HCT116 (cell line): ENCODE measurements at regions not wholly inside any gene's neighbourhood (a gene's known extent, or its start where the extent isn't known, plus 50 kb on each side); places are given as distances from the start of the nearest gene placed in this dataset.

ENCODE experiments used
- ATAC-seq: fragments of 200-7000 bp; cut with Tn5 transposase; 2 replicates; pipeline ENCODE4 v1.9.1; 2020; ENCODE audit warnings: mild to moderate bottlenecking, moderate library complexity
- BruUV-seq: library from RNA; stranded (reverse); fragments of 400-500 nt; replicated peaks from 2 replicates; lab custom pipeline; 2021; lab: Mats Ljungman, UMichigan
- CTCF ChIA-PET: fragments of 300-600 bp; sonication (Branson Sonifier 250); formaldehyde crosslinking; loops from one replicate; lab custom pipeline; 2021; ENCODE audit warnings: antibody characterized with exemption; lab: Charles Lee
- POLR2A ChIA-PET: fragments of 300-600, 350-600 bp; sonication (Branson Sonifier 250); formaldehyde crosslinking; loops from one replicate; lab custom pipeline; 2021; ENCODE audit warnings: antibody characterized with exemption; lab: Charles Lee
- RAD21 ChIA-PET, 2 experiments: fragments of 300-600 bp; sonication (Branson Sonifier 250); formaldehyde crosslinking; loops; one replicate each; lab custom pipeline; 2023; ENCODE audit warnings: low total read pairs in 2 of 2; ENCODE audit not compliant: uncharacterized antibody in 2 of 2, unreplicated experiment in 2 of 2, low non-redundant PET in 1 of 2; lab: Charles Lee
- DNase-seq: peaks from one replicate; pipeline ENCODE4 v3.0.0-alpha.2; 2010; ENCODE audit warnings: low read depth, low spot score
- H2AFZ ChIP-seq: fragments of 200-600 bp; shearing (Covaris generic), sonication (generic); 2 replicates; pipeline ENCODE4 v1.6.1; 2017; ENCODE audit warnings: low read depth, mixed run types, mixed read lengths, antibody characterized with exemption, low read length; ENCODE audit not compliant: poor library complexity, severe bottlenecking
- H3K27ac ChIP-seq: 2 replicates; pipeline ENCODE4 v1.5.1; 2012; ENCODE audit warnings: low read depth, low read length
- H3K27me3 ChIP-seq: fragments of 200-600 bp; sonication (generic); 2 replicates; pipeline ENCODE4 v1.6.1; 2016; ENCODE audit warnings: mixed run types, low read length, mixed read lengths; ENCODE audit not compliant: insufficient read depth
- H3K36me3 ChIP-seq, 2 experiments: fragments of 200-500 bp in 1 of 2; fragments of 200-600 bp in 1 of 2; sonication (Bioruptor generic) in 1 of 2; sonication (generic) in 1 of 2; 2 replicates each; pipeline versions ENCODE4 v1.5.1 to v1.6.1; 2014 to 2016; ENCODE audit warnings: low read length in 2 of 2, inconsistent platforms in 1 of 2, mixed read lengths in 1 of 2, mixed run types in 1 of 2; ENCODE audit not compliant: insufficient read depth in 2 of 2, control insufficient read depth in 1 of 2
- H3K4me1 ChIP-seq, 2 experiments: fragments of 200-600 bp in 1 of 2; sonication (generic) in 1 of 2; 2 replicates each; pipeline versions ENCODE4 v1.5.1 to v1.6.1; 2012 to 2017; ENCODE audit warnings: low read length in 2 of 2, inconsistent platforms in 1 of 2, mild to moderate bottlenecking in 1 of 2, mixed read lengths in 1 of 2, mixed run types in 1 of 2, moderate library complexity in 1 of 2; ENCODE audit not compliant: insufficient read depth in 2 of 2, control insufficient read depth in 1 of 2
- H3K4me2 ChIP-seq: fragments of 200-600 bp; sonication (generic); 2 replicates; pipeline ENCODE4 v1.6.1; 2017; ENCODE audit warnings: mixed run types, low read length, mixed read lengths
- H3K4me3 ChIP-seq, 2 experiments: fragments of 200-600 bp in 1 of 2; sonication (generic) in 1 of 2; replicated peaks in 1 of 2; 2 replicates each; pipeline ENCODE4 v1.5.1; 2011 to 2016; ENCODE audit warnings: low read length in 2 of 2, control low read depth in 1 of 2, low read depth in 1 of 2, mild to moderate bottlenecking in 1 of 2, mixed read lengths in 1 of 2, mixed run types in 1 of 2
- H3K79me2 ChIP-seq: fragments of 200-600 bp; sonication (generic); 2 replicates; pipeline ENCODE4 v1.6.1; 2017; ENCODE audit warnings: mild to moderate bottlenecking, mixed run types, low read length, moderate library complexity, mixed read lengths; ENCODE audit not compliant: insufficient read depth
- H3K9ac ChIP-seq: fragments of 200-600 bp; sonication (generic); 2 replicates; pipeline ENCODE4 v1.6.1; 2016; ENCODE audit warnings: low read length, mixed read lengths
- H3K9me2 ChIP-seq: fragments of 200-600 bp; sonication (generic), shearing (Covaris generic); 2 replicates; pipeline ENCODE4 v1.6.1; 2017; ENCODE audit warnings: mixed run types, mild to moderate bottlenecking, moderate library complexity; ENCODE audit not compliant: insufficient read depth
- H3K9me3 ChIP-seq, 2 experiments: fragments of 200-500 bp in 1 of 2; fragments of 200-600 bp in 1 of 2; sonication (Bioruptor generic) in 1 of 2; sonication (generic) in 1 of 2; 2 replicates each; pipeline ENCODE4 v1.6.1; 2014 to 2017; ENCODE audit warnings: low read length in 2 of 2, mixed read lengths in 2 of 2, inconsistent platforms in 1 of 2, low read depth in 1 of 2, mild to moderate bottlenecking in 1 of 2, mixed run types in 1 of 2, moderate library complexity in 1 of 2; ENCODE audit not compliant: control insufficient read depth in 1 of 2, insufficient read depth in 1 of 2
- H4K20me1 ChIP-seq: fragments of 200-600 bp; sonication (generic), shearing (Covaris generic); 2 replicates; pipeline ENCODE4 v1.6.1; 2017; ENCODE audit warnings: mixed run types, mild to moderate bottlenecking, moderate library complexity; ENCODE audit not compliant: insufficient read depth
- CBX3 ChIP-seq: IDR thresholded peaks from 2 replicates; pipeline ENCODE4 v1.6.1; 2012; ENCODE audit warnings: low read depth
- CEBPB ChIP-seq: IDR thresholded peaks from 2 replicates; pipeline ENCODE4 v1.6.1; 2012; ENCODE audit warnings: low read depth
- EZH2 ChIP-seq: fragments of 200-600 bp; sonication (generic); IDR thresholded peaks from 2 replicates; pipeline ENCODE4 v1.6.1; 2017; ENCODE audit warnings: antibody characterized with exemption, mixed run types
- EZH2phosphoT487 ChIP-seq: fragments of 200-600 bp; IDR thresholded peaks from 2 replicates; pipeline ENCODE4 v1.6.1; 2018; ENCODE audit warnings: antibody characterized with exemption, borderline replicate concordance
- FOSL1 ChIP-seq: IDR thresholded peaks from 2 replicates; pipeline ENCODE4 v1.6.1; 2012; ENCODE audit warnings: low read depth
- JUND ChIP-seq: IDR thresholded peaks from 2 replicates; pipeline ENCODE4 v1.6.1; 2012
- RAD21 ChIP-seq: IDR thresholded peaks from 2 replicates; pipeline ENCODE4 v1.6.1; 2012; ENCODE audit warnings: low read depth, mild to moderate bottlenecking
- TCF7L2 ChIP-seq: IDR thresholded peaks from 2 replicates; pipeline ENCODE4 v1.7.0; 2011; ENCODE audit warnings: borderline replicate concordance, inconsistent platforms; ENCODE audit not compliant: insufficient read depth, insufficient read length; ENCODE audit errors: extremely low read depth
- YY1 ChIP-seq: IDR thresholded peaks from 2 replicates; pipeline ENCODE4 v1.6.1; 2011; ENCODE audit warnings: low read length, low read depth, moderate library complexity, mild to moderate bottlenecking; ENCODE audit not compliant: insufficient replicate concordance; ENCODE audit errors: extremely low read depth
- ZFX ChIP-seq: fragments of 450-650 bp; IDR thresholded peaks from 2 replicates; pipeline ENCODE4 v1.6.1; 2017
- intact Hi-C: fragments of 100-400 bp; cut with micrococcal nuclease; formaldehyde crosslinking; loops from 2 replicates; pipeline ENCODE4 v1.10.0; 2022
- TF ChIP-seq, protein P1 (sequence below): IDR thresholded peaks from 2 replicates; pipeline ENCODE4 v1.6.1; 2012
- TF ChIP-seq, protein P2 (sequence below), 3 experiments: fragments of 200-600 bp in 1 of 3; sonication (generic) in 1 of 3; IDR thresholded peaks in 2 of 3; conservative IDR thresholded peaks in 1 of 3; 2 replicates each; pipeline ENCODE4 v1.5.1; 2012 to 2017; ENCODE audit warnings: low read depth in 2 of 3, low read length in 2 of 3, antibody characterized with exemption in 1 of 3, borderline replicate concordance in 1 of 3, control low read depth in 1 of 3, mild to moderate bottlenecking in 1 of 3, mixed read lengths in 1 of 3, mixed run types in 1 of 3, moderate library complexity in 1 of 3; ENCODE audit not compliant: insufficient read depth in 1 of 3
- TF ChIP-seq, protein P3 (sequence below): IDR thresholded peaks from 2 replicates; pipeline ENCODE4 v1.6.1; 2011; ENCODE audit warnings: mild to moderate bottlenecking, low read length, moderate library complexity; ENCODE audit not compliant: insufficient replicate concordance; ENCODE audit errors: extremely low read depth

DNA sequence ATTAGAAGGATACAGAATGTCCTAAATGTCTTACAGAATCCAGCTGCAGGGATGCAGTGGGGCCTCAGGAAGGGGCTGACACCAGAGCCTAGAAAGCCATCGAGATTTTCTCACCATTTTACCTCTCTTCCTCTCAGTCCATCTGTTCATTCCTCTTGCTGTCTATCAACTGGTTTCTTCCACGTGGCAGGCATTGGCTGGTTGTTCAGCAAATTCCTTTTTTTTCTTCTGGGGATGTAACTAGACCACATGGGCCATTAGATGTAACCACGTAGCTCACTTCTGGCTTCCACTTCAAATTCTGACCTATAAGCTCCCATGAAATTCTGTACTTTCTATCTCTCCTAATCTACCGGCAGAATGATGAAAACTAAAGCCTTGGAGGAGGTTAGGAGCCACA, 93.6 kb upstream of the MTAP start:
- DNase-seq (no peak), ATAC-seq (peak; percentile 8)
- ChIA-PET POLR2A (interaction anchor here (0.6 to 4.3 kb wide), 12 partner anchors 23 to 150 kb away, joined by 3 to 28 read pairs (median 4); no protein-coding TSS in a partner anchor), RAD21 (no interaction called here), CTCF (interaction anchor here (0.8 to 2.4 kb wide), 11 partner anchors 8 to 123 kb away, joined by 3 to 29 read pairs (median 4); no protein-coding TSS in a partner anchor)
- Histone ChIP-seq H3K36me3 (no peaks in the 10 kb centered on the region), H3K9ac (peak overlapping the region; percentile 55), H3K4me3 (0 out of 4 replicates have a peak overlapping the region, but pooled peaks of 1 of the 2 experiments have one; percentile 4), H3K4me1 (peaks cover 73 to 79% of the 10 kb centered on the region in 2 experiments), H3K4me2 (peak overlapping the region; percentile 54), H3K79me2 (peaks cover 15% of the 10 kb centered on the region; the same call in 1 of the 2 replicates), H3K27me3 (no peaks in the 10 kb centered on the region), H3K9me3 (no peaks in the 10 kb centered on the region), H4K20me1 (no peaks in the 10 kb centered on the region), H3K9me2 (no peaks in the 10 kb centered on the region), H2AFZ (peak overlapping the region; percentile 2), H3K27ac (peak overlapping the region; percentile 95)
- BruUV-seq = no TSS peak
- intact Hi-C loops = loop anchor here (1.0 kb wide), 1 partner anchor 79 kb away; no protein-coding TSS in a partner anchor
- TF ChIP-seq, protein P1, sequence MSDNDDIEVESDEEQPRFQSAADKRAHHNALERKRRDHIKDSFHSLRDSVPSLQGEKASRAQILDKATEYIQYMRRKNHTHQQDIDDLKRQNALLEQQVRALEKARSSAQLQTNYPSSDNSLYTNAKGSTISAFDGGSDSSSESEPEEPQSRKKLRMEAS = peak; percentile 68; the same call in 1 of the 2 replicates
- TF ChIP-seq YY1 = no peak

DNA sequence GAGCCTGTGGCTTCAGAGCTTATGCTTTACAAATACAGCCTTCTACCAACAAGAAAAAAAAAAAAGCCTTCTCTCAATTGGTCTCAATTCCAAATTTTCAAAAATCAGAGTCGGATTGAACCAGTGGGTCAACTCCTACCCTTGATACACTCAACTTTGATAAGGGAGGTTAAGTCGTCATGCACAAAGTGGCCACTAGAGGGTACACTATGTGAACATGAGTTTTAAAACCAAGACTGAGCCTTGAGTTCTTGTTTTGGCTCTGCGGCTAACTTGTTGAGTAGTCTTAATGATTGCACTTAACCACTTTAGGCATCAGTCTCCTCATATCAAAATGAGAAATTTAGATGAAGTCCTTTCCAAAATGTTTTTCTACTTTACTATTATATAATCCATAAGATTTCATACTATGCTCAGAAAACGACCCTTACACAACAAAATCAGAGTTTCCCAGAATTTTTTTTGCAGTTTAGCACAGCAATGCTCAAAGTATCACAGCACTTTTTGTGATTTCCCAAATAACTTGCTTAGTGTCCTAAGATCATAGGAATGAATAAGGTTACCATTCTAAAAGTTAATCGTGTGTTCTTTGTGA, 92.9 kb upstream of the MTAP start:
- H3K4me2 ChIP-seq = peak overlapping the region; percentile 54
- H3K27me3 ChIP-seq = no peaks in the 10 kb centered on the region
- RAD21 ChIA-PET = no interaction called here
- CTCF ChIA-PET = interaction anchor here (0.8 to 2.4 kb wide), 10 partner anchors 8 to 124 kb away, joined by 3 to 29 read pairs (median 4); no protein-coding TSS in a partner anchor
- H3K4me1 ChIP-seq = peaks cover 73 to 78% of the 10 kb centered on the region in 2 experiments
- H3K4me3 ChIP-seq = no peak overlapping the region
- DNase-seq (peak; percentile 80), ATAC-seq (peak; percentile 49)
- H3K9me2 ChIP-seq = no peaks in the 10 kb centered on the region
- H3K27ac ChIP-seq = peak overlapping the region; percentile 95
- H3K9me3 ChIP-seq = no peaks in the 10 kb centered on the region
- H3K9ac ChIP-seq = peak overlapping the region; percentile 55
- intact Hi-C loops = loop anchor here (1.0 kb wide), 1 partner anchor 79 kb away; no protein-coding TSS in a partner anchor
- H3K79me2 ChIP-seq = peaks cover 15% of the 10 kb centered on the region; the same call in 1 of the 2 replicates
- H4K20me1 ChIP-seq = no peaks in the 10 kb centered on the region
- no peak overlapping the region for H2AFZ ChIP-seq
- no peaks in the 10 kb centered on the region for H3K36me3 ChIP-seq
- no TSS peak for BruUV-seq
- POLR2A ChIA-PET = interaction anchor here (0.6 to 4.3 kb wide), 9 partner anchors 26 to 130 kb away, joined by 3 to 28 read pairs (median 6); no protein-coding TSS in a partner anchor
- no peak for TF ChIP-seq JUND
- TF ChIP-seq, protein P1 = no peak
- no peak for TF ChIP-seq ZFX
- TF ChIP-seq FOSL1 = no peak
- no peak for TF ChIP-seq EZH2
- TF ChIP-seq RAD21 = peak; percentile 74
- no peak; the same call in 1 of the 2 replicates for TF ChIP-seq CEBPB
- TF ChIP-seq CBX3 = peak; percentile 72
- TF ChIP-seq, protein P2, sequence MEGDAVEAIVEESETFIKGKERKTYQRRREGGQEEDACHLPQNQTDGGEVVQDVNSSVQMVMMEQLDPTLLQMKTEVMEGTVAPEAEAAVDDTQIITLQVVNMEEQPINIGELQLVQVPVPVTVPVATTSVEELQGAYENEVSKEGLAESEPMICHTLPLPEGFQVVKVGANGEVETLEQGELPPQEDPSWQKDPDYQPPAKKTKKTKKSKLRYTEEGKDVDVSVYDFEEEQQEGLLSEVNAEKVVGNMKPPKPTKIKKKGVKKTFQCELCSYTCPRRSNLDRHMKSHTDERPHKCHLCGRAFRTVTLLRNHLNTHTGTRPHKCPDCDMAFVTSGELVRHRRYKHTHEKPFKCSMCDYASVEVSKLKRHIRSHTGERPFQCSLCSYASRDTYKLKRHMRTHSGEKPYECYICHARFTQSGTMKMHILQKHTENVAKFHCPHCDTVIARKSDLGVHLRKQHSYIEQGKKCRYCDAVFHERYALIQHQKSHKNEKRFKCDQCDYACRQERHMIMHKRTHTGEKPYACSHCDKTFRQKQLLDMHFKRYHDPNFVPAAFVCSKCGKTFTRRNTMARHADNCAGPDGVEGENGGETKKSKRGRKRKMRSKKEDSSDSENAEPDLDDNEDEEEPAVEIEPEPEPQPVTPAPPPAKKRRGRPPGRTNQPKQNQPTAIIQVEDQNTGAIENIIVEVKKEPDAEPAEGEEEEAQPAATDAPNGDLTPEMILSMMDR (IDR thresholded peaks at IDR 0.05 in 2 of 3, conservative IDR thresholded peaks at IDR 0.05 in 1 of 3; ENCODE audit: borderline replicate concordance in 1 of 3, insufficient read depth in 1 of 3, low read depth in 2 of 3, low read length in 2 of 3) = peak; percentile 69 to 92 (median 74)
- no peak for TF ChIP-seq EZH2phosphoT487
- TF ChIP-seq YY1 = no peak
- no peak for TF ChIP-seq TCF7L2
- TF ChIP-seq, protein P3, sequence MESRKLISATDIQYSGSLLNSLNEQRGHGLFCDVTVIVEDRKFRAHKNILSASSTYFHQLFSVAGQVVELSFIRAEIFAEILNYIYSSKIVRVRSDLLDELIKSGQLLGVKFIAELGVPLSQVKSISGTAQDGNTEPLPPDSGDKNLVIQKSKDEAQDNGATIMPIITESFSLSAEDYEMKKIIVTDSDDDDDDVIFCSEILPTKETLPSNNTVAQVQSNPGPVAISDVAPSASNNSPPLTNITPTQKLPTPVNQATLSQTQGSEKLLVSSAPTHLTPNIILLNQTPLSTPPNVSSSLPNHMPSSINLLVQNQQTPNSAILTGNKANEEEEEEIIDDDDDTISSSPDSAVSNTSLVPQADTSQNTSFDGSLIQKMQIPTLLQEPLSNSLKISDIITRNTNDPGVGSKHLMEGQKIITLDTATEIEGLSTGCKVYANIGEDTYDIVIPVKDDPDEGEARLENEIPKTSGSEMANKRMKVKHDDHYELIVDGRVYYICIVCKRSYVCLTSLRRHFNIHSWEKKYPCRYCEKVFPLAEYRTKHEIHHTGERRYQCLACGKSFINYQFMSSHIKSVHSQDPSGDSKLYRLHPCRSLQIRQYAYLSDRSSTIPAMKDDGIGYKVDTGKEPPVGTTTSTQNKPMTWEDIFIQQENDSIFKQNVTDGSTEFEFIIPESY = no peak
